Karpas-422 (cell line): ENCODE measurements at regions not wholly inside any gene's neighbourhood (a gene's known extent, or its start where the extent isn't known, plus 50 kb on each side); places are given as distances from the start of the nearest gene placed in this dataset.
"Not testable (repeated sequence)": the region's sequence is repeated elsewhere in the genome, so short reads cannot be mapped to it uniquely, and the experiment has no call there.

Experiments
- DNase-seq: peaks from one replicate; pipeline ENCODE4 v3.0.0-alpha.2; 2015
- H2AFZ ChIP-seq: fragments of 200-600 bp; sonication (generic); 2 replicates; pipeline ENCODE4 v1.6.1; 2014; ENCODE audit warnings: antibody characterized with exemption, low read length, mixed read lengths
- H3K27ac ChIP-seq: fragments of 200-600 bp; sonication (generic); 2 replicates; pipeline ENCODE4 v1.5.1; 2014; ENCODE audit warnings: mild to moderate bottlenecking, low read length, moderate library complexity
- H3K27me3 ChIP-seq: fragments of 200-600 bp; sonication (generic); 2 replicates; pipeline ENCODE4 v1.6.1; 2014; ENCODE audit warnings: low read length, mixed read lengths
- H3K36me3 ChIP-seq: fragments of 200-600 bp; sonication (generic); 2 replicates; pipeline ENCODE4 v1.6.1; 2014; ENCODE audit warnings: low read length, mixed read lengths; ENCODE audit not compliant: insufficient read depth
- H3K4me1 ChIP-seq: fragments of 200-600 bp; sonication (generic); 2 replicates; pipeline ENCODE4 v1.6.1; 2014; ENCODE audit warnings: mild to moderate bottlenecking, low read length, mixed read lengths
- H3K4me2 ChIP-seq: fragments of 200-600 bp; sonication (generic); 2 replicates; pipeline ENCODE4 v1.6.1; 2014; ENCODE audit warnings: low read length, low read depth, mild to moderate bottlenecking; ENCODE audit not compliant: poor library complexity, severe bottlenecking
- H3K4me3 ChIP-seq: fragments of 200-600 bp; sonication (generic); 2 replicates; pipeline ENCODE4 v1.5.1; 2014; ENCODE audit warnings: mild to moderate bottlenecking, antibody characterized with exemption, low read length, mixed read lengths
- H3K79me2 ChIP-seq: fragments of 200-600 bp; sonication (generic); 2 replicates; pipeline ENCODE4 v1.6.1; 2014; ENCODE audit warnings: mild to moderate bottlenecking, low read length, mixed read lengths
- H3K9ac ChIP-seq: fragments of 200-600 bp; sonication (generic); 2 replicates; pipeline ENCODE4 v1.6.0; 2014; ENCODE audit warnings: low read length
- H3K9me2 ChIP-seq: fragments of 200-600 bp; sonication (generic), shearing (Covaris generic); replicated peaks from 2 replicates; pipeline ENCODE4 v1.6.0; 2014; ENCODE audit warnings: mild to moderate bottlenecking, low read length, moderate library complexity; ENCODE audit not compliant: insufficient read depth
- H3K9me3 ChIP-seq: fragments of 300-700, 200-600 bp; sonication (generic); 2 replicates; pipeline ENCODE4 v1.6.1; 2014; ENCODE audit warnings: low read length, mixed read lengths
- H4K20me1 ChIP-seq: fragments of 200-600 bp; sonication (generic); 2 replicates; pipeline ENCODE4 v1.6.1; 2014; ENCODE audit warnings: mild to moderate bottlenecking, antibody characterized with exemption, low read length, low read depth; ENCODE audit not compliant: insufficient read depth

DNA sequence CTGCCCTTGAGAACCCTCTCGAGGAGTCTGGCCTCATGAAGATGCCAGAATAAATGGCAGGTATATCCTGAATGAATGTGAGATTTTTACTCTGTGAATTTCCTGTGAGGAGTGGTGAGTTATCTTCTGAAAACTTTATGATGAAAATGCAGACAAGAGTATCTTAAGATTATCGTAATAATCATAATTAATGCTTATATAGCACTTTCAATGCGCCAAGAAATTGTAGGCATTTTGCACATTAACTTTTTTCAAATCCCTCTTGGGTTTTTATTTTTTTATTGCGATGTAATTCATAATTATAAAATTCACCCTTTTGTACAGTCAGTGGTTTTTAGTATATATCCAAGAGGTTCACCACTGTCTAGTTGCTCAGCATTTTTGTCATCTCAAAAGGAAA, 135.1 kb downstream of the FOXD4L6 start:
- H3K36me3 ChIP-seq, H3K9me3 ChIP-seq, H3K9me2 ChIP-seq, H4K20me1 ChIP-seq, H2AFZ ChIP-seq, H3K27me3 ChIP-seq: not testable (repeated sequence)
- Histone ChIP-seq H3K27ac (peak overlapping the region; percentile 80; the same call in 1 of the 2 replicates), H3K4me1 (peaks cover 24% of the 10 kb centered on the region), H3K4me3 (peak overlapping the region; percentile 97), H3K9ac (peak overlapping the region; percentile 94), H3K79me2 (peaks cover 64% of the 10 kb centered on the region), H3K4me2 (peak overlapping the region; percentile 88)
- peak; percentile 41 for DNase-seq

- Histone ChIP-seq H3K4me2 (peak overlapping the region; percentile 88), H3K36me3 (peaks cover 11% of the 10 kb centered on the region), H3K4me3 (peak overlapping the region; percentile 97), H2AFZ (peak overlapping the region; percentile 3; the same call in 1 of the 2 replicates), H3K4me1 (peaks cover 24% of the 10 kb centered on the region), H3K79me2 (peaks cover 56% of the 10 kb centered on the region), H3K9ac (peak overlapping the region; percentile 94), H3K27ac (peak overlapping the region; percentile 80)
- DNase-seq, result peak; percentile 83
- not testable (repeated sequence) for H3K9me2 ChIP-seq, H4K20me1 ChIP-seq, H3K9me3 ChIP-seq, H3K27me3 ChIP-seq
Measured at GRCh38 chr9:40992472-40992821, 136.0 kb downstream of the FOXD4L6 start.

DNA sequence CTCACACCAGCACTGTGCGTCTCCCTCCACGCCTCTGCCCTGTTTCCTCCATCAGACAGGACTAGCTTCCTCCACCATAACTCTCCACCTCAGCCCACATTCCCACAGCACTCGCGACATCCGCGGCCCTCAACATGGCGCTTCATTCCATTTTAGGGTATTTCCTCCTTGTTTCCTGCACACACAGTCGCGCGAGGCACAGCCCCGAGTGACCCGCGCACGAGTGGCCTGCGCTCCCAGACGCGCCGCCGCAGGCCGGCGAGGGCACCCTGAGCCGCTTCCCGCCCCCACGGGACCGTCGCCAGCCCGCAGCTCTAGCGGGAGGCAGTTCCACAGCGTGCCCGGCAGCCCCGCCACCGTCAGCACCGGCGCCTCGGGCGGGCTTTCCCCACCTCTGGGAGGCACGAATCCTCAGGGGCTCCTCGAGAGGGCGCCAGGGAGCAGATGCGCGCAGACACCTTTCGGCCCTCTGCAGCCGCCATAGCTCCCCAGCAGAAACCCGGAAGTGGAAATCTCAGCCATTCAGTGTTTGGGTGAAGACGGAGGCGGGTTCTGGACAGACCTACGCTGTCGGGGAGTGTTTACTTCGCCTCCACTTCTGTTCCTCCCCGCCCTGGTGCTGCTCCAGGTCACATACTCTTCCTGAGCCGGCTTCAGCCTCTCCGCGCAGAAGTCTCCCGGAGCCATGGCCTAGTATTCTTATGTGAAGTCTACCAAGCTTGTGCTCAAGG, 136.6 kb downstream of the FOXD4L6 start:
- Histone ChIP-seq H3K4me2 (peak overlapping the region; percentile 88), H3K36me3 (peaks cover 11% of the 10 kb centered on the region), H3K9ac (peak overlapping the region; percentile 94), H2AFZ (peak overlapping the region; percentile 73; the same call in 1 of the 2 replicates), H3K4me1 (peaks cover 24% of the 10 kb centered on the region), H3K79me2 (peaks cover 51% of the 10 kb centered on the region), H3K4me3 (peak overlapping the region; percentile 97), H3K27ac (peak overlapping the region; percentile 80)
- H3K9me2 ChIP-seq, H3K9me3 ChIP-seq, H3K27me3 ChIP-seq, H4K20me1 ChIP-seq: not testable (repeated sequence)
- DNase-seq, result peak; percentile 100

GRCh38 chr9:40991100-40991740, 137.3 kb downstream of the FOXD4L6 start:
- H3K36me3 ChIP-seq, H3K9me2 ChIP-seq, H3K27me3 ChIP-seq, H3K9me3 ChIP-seq, H4K20me1 ChIP-seq: not testable (repeated sequence)
- peak overlapping the region; percentile 97 for H3K4me3 ChIP-seq
- peak overlapping the region; percentile 88 for H3K4me2 ChIP-seq
- H3K9ac ChIP-seq, result peak overlapping the region; percentile 94
- peak overlapping the region; percentile 73; the same call in 1 of the 2 replicates for H2AFZ ChIP-seq
- peak overlapping the region; percentile 73 for H3K27ac ChIP-seq
- H3K4me1 ChIP-seq, result peaks cover 19% of the 10 kb centered on the region
- peak; percentile 56 for DNase-seq
- peaks cover 45% of the 10 kb centered on the region for H3K79me2 ChIP-seq

- not testable (repeated sequence) for H3K27ac ChIP-seq, H4K20me1 ChIP-seq, H3K4me2 ChIP-seq, H3K27me3 ChIP-seq, H3K9me3 ChIP-seq, H3K36me3 ChIP-seq, H3K4me3 ChIP-seq, H3K9me2 ChIP-seq, H3K4me1 ChIP-seq, H3K9ac ChIP-seq, H2AFZ ChIP-seq
- DNase-seq, result peak; percentile 17
- peaks cover 17% of the 10 kb centered on the region for H3K79me2 ChIP-seq
Measured at GRCh38 chr9:40986332-40986731, 142.1 kb downstream of the FOXD4L6 start.

DNA sequence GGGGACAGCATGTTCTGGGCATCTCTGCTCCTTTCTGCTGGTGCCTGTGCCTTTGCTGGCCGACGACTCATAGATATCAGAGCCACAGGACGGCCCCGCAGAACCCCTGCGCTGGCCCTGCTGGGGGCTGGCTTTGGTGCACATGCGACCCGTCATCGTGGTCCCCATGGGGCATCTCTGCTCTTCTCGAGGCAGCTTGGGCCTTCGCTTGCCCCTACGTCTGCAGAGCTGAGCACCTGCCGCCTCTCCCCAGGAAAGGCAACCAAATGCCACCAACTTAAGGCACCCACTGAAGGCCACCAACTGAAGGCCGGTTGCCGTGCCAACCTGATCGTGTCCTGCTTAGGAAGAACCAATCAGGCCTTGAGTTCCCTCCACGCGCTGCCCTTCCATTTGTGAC, 153.1 kb downstream of the FOXD4L6 start:
- not testable (repeated sequence) for H3K4me2 ChIP-seq, H3K4me1 ChIP-seq

DNA sequence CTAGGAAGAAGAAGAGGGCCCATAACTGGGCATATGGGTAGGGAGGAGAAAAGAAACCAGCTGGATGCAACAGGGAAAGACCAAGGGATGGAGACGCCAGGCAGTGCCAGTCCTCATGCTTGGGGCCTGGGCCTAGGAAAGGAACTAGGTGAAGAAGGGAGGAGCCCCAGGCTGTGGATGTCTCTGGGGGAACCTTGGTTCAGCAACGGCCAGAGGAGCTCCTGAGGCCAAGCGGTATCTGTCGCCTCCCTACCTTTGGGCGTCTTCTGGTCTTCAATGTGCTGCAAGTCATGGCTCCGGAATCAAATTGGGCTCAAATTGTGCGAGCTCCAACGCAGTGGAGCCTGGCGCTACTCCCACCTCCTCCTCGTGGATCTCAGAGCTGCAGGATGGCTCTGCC, 153.6 kb downstream of the FOXD4L6 start:
- H3K27ac ChIP-seq, H3K9me3 ChIP-seq, H3K36me3 ChIP-seq, DNase-seq, H3K9me2 ChIP-seq, H4K20me1 ChIP-seq, H3K4me1 ChIP-seq, H3K79me2 ChIP-seq, H3K4me2 ChIP-seq, H3K27me3 ChIP-seq, H3K4me3 ChIP-seq, H3K9ac ChIP-seq, H2AFZ ChIP-seq: not testable (repeated sequence)

More for the DNA sequence above, 153.1 kb downstream of the FOXD4L6 start:
- H3K36me3 ChIP-seq, H3K79me2 ChIP-seq, DNase-seq, H4K20me1 ChIP-seq, H3K9me2 ChIP-seq, H3K4me3 ChIP-seq, H3K9me3 ChIP-seq, H2AFZ ChIP-seq, H3K9ac ChIP-seq, H3K27me3 ChIP-seq, H3K27ac ChIP-seq: not testable (repeated sequence)

DNA sequence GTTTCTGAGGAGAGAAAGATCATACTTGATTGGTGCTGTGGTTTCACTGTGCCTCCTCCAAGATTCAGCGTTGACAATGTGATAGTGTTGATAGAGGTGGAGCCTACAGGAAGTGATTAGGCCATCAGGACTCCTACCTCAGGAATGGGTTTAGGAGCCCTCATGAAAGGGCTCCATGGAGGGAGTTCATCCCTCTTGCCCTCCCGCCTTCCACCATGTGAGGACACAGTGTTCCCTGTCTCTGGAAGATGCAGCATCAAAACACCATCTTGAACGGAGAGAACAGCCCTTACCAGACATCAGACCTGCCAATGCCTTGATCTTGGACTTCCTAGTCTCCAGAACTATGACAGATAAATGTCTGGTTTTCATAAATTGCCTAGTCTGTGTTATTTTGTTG, 156.7 kb downstream of the FOXD4L6 start:
- not testable (repeated sequence) for H4K20me1 ChIP-seq, H2AFZ ChIP-seq, H3K79me2 ChIP-seq, H3K27me3 ChIP-seq, H3K4me2 ChIP-seq, H3K9me3 ChIP-seq, H3K36me3 ChIP-seq, H3K9me2 ChIP-seq, H3K4me3 ChIP-seq, H3K9ac ChIP-seq, H3K27ac ChIP-seq, H3K4me1 ChIP-seq
- DNase-seq, result peak; percentile 22
